ENCODE measurements at regions not wholly inside any gene's neighbourhood (a gene's known extent, or its start where the extent isn't known, plus 50 kb on each side); places are given as distances from the start of the nearest gene placed in this dataset.

GRCh38 chr13:107097916-107098315, 530.0 kb upstream of the ARGLU1 start:
- no peak for TF ChIP-seq MXI1 (conservative IDR thresholded peaks at IDR 0.05; ENCODE audit: poor library complexity, severe bottlenecking)
- TF ChIP-seq CTCF (IDR thresholded peaks at IDR 0.05; ENCODE audit: poor library complexity, severe bottlenecking): no peak
- TF ChIP-seq EP300 (conservative IDR thresholded peaks at IDR 0.05; ENCODE audit: poor library complexity, severe bottlenecking): no peak
- TF ChIP-seq SMC3 (conservative IDR thresholded peaks at IDR 0.05; ENCODE audit: poor library complexity): no peak
- TF ChIP-seq RAD21 (conservative IDR thresholded peaks at IDR 0.05): no peak
- TF ChIP-seq POLR2AphosphoS5 (IDR thresholded peaks at IDR 0.05): no peak
- TF ChIP-seq REST (IDR thresholded peaks at IDR 0.05; ENCODE audit: borderline replicate concordance): no peak
- no peak for TF ChIP-seq EZH2 (IDR thresholded peaks at IDR 0.05; ENCODE audit: borderline replicate concordance, insufficient read depth, low read length, poor library complexity, severe bottlenecking)
- no peak for TF ChIP-seq TAF1 (IDR thresholded peaks at IDR 0.05; ENCODE audit: low read depth)

All from neural cell (in vitro differentiated cells).